K562 (cell line): ENCODE measurements at regions not wholly inside any gene's neighbourhood (a gene's known extent, or its start where the extent isn't known, plus 50 kb on each side); places are given as distances from the start of the nearest gene placed in this dataset.

ENCODE experiments used
- ATAC-seq: fragments of 200-7000 bp; cut with Tn5 transposase; 3 replicates; pipeline ENCODE4 v1.9.1; 2020; ENCODE audit warnings: moderate library complexity
- BruUV-seq: library from RNA; stranded (reverse); fragments of 400-500 nt; replicated peaks from 2 replicates; lab custom pipeline; 2021; lab: Mats Ljungman, UMichigan
- CTCF ChIA-PET: fragments of 300-600 bp; formaldehyde crosslinking; extraction: SDS; loops from one replicate; lab custom pipeline; 2021; ENCODE audit warnings: low intra/inter-chr PET ratio; lab: Yijun Ruan, JAX
- POLR2A ChIA-PET: fragments of 300-600, 350-650 bp; sonication (Branson Sonifier 250); formaldehyde crosslinking; extraction: SDS; loops from one replicate; lab custom pipeline; 2021; ENCODE audit warnings: antibody characterized with exemption, inconsistent platforms; lab: Yijun Ruan, JAX
- DNase-seq, 4 experiments: peaks; one replicate each; pipeline versions ENCODE4 v3.0.0 to v3.0.0-alpha.2; 2011 to 2018; ENCODE audit warnings: low spot score in 3 of 4, mixed read lengths in 3 of 4; ENCODE audit errors: extremely low read depth in 1 of 4
- FAIRE-seq: peaks from 2 replicates; lab custom pipeline; 2011; peaks lifted over from hg19 to GRCh38; lab: Jason Lieb, UNC
- H2AFZ ChIP-seq: 2 replicates; pipeline ENCODE4 v1.6.0; 2011; ENCODE audit warnings: low read depth, low read length, control low read depth, inconsistent platforms
- H3K27ac ChIP-seq: fragments of 200-600 bp; 3 replicates; pipeline ENCODE4 v1.8.0; 2011; ENCODE audit warnings: low read depth, mild to moderate bottlenecking, control low read depth, inconsistent platforms, low read length, moderate library complexity, mixed read lengths; ENCODE audit errors: extremely low read depth
- H3K27me3 ChIP-seq, 2 experiments: fragments of 300-600 bp in 1 of 2; 2 replicates in 1 of 2; 3 replicates in 1 of 2; pipeline versions ENCODE4 v1.6.0 to v1.8.0; 2011; ENCODE audit warnings: inconsistent platforms in 2 of 2, low read length in 2 of 2, mild to moderate bottlenecking in 1 of 2, mixed read lengths in 1 of 2, moderate library complexity in 1 of 2; ENCODE audit not compliant: control insufficient read depth in 2 of 2, insufficient read depth in 2 of 2
- H3K36me3 ChIP-seq: fragments of 300-600 bp; 3 replicates; pipeline ENCODE4 v1.8.0; 2011; ENCODE audit warnings: mild to moderate bottlenecking, low read length, inconsistent platforms; ENCODE audit not compliant: control insufficient read depth, insufficient read depth
- H3K4me1 ChIP-seq, 2 experiments: fragments of 200-600 bp in 1 of 2; replicated peaks in 1 of 2; 2 replicates in 1 of 2; 3 replicates in 1 of 2; pipeline versions ENCODE4 v1.5.1 to v1.8.0; 2011; ENCODE audit warnings: inconsistent platforms in 2 of 2, low read length in 2 of 2, mild to moderate bottlenecking in 1 of 2, mixed read lengths in 1 of 2, moderate library complexity in 1 of 2; ENCODE audit not compliant: control insufficient read depth in 2 of 2, insufficient read depth in 2 of 2
- H3K4me2 ChIP-seq: 2 replicates; pipeline ENCODE4 v1.6.1; 2011; ENCODE audit warnings: low read length, control low read depth, inconsistent platforms, mixed read lengths; ENCODE audit not compliant: insufficient read depth
- H3K4me3 ChIP-seq: fragments of 200-600 bp; sonication (generic), shearing (Covaris generic); 2 replicates; pipeline ENCODE4 v1.5.1; 2016; ENCODE audit warnings: control low read depth, inconsistent platforms
- H3K79me2 ChIP-seq: fragments of 200-600 bp; 3 replicates; pipeline ENCODE4 v1.8.0; 2011; ENCODE audit warnings: low read length, inconsistent platforms; ENCODE audit not compliant: control insufficient read depth, insufficient read depth
- H3K9ac ChIP-seq, 2 experiments: 2 replicates each; pipeline versions ENCODE4 v1.6.0 to v1.6.1; 2011; ENCODE audit warnings: low read depth in 2 of 2, low read length in 2 of 2, control low read depth in 1 of 2, inconsistent platforms in 1 of 2, mild to moderate bottlenecking in 1 of 2, mixed read lengths in 1 of 2; ENCODE audit not compliant: insufficient read depth in 1 of 2
- H3K9me1 ChIP-seq: one replicate; pipeline ENCODE4 v1.6.0; 2011; ENCODE audit warnings: inconsistent platforms, mild to moderate bottlenecking, low read length, moderate library complexity; ENCODE audit not compliant: control insufficient read depth, insufficient read depth
- H3K9me3 ChIP-seq: replicated peaks from 2 replicates; pipeline ENCODE4 v1.5.1; 2011; ENCODE audit warnings: low read depth, low read length, inconsistent platforms; ENCODE audit not compliant: control insufficient read depth, insufficient read depth
- H4K20me1 ChIP-seq: replicated peaks from 2 replicates; pipeline ENCODE4 v1.6.1; 2011; ENCODE audit warnings: low read length, inconsistent platforms, mixed read lengths; ENCODE audit not compliant: control insufficient read depth, insufficient read depth
- BCOR ChIP-seq: fragments of 450-650 bp; IDR thresholded peaks from 2 replicates; pipeline ENCODE4 v1.6.1; 2016
- CHD2 ChIP-seq: IDR thresholded peaks from 2 replicates; pipeline ENCODE4 v1.6.1; 2011; ENCODE audit warnings: low read depth, low read length
- DDX20 ChIP-seq: fragments of 450-650 bp; IDR thresholded peaks from 2 replicates; pipeline ENCODE4 v1.6.1; 2016; ENCODE audit warnings: missing genetic modification characterization, low read depth, mild to moderate bottlenecking, missing compliant biosample characterization, moderate library complexity
- E2F3 ChIP-seq: fragments of 250-450 bp; sonication (Bioruptor Pico); IDR thresholded peaks from 2 replicates; pipeline ENCODE4 v1.4.0; 2020; ENCODE audit warnings: mild to moderate bottlenecking
- TAF1 ChIP-seq: IDR thresholded peaks from 2 replicates; pipeline ENCODE4 v1.6.1; 2011; ENCODE audit warnings: mild to moderate bottlenecking, low read length, moderate library complexity; ENCODE audit not compliant: insufficient read depth, control insufficient read depth, severe bottlenecking; ENCODE audit errors: extremely low read depth
- ZBTB12 ChIP-seq: fragments of 250-450 bp; sonication (Bioruptor Pico); IDR thresholded peaks from 2 replicates; pipeline ENCODE4 v1.4.0; 2020
- ZNF695 ChIP-seq: fragments of 450-650 bp; formaldehyde crosslinking; IDR thresholded peaks from 2 replicates; pipeline ENCODE4 v1.4.0; 2020; ENCODE audit warnings: mild to moderate bottlenecking, moderate library complexity
- WGBS: fragments of 100-300 bp; shearing (Covaris generic); methylation state at CpG from one replicate; pipeline ENCODE4 v1.1.6; 2016; ENCODE audit warnings: low coverage, mixed read lengths; ENCODE audit not compliant: insufficient coverage; ENCODE audit errors: missing lambda C conversion rate; 5-methylcytosine and 5-hydroxymethylcytosine counted together
- in situ Hi-C: fragments of 300-500 bp; cut with MboI; formaldehyde crosslinking; loops from 4 replicates; pipeline ENCODE4 v1.15.0; 2018; ENCODE audit warnings: inconsistent platforms, mixed read lengths
- intact Hi-C: fragments of 100-400 bp; cut with micrococcal nuclease; formaldehyde crosslinking; loops from 2 replicates; pipeline ENCODE4 v1.14.2; 2022
- TF ChIP-seq, protein P1 (sequence below): fragments of 450-650 bp; formaldehyde crosslinking; IDR thresholded peaks from 2 replicates; pipeline ENCODE4 v1.4.0; 2020; ENCODE audit warnings: mild to moderate bottlenecking, moderate library complexity

GRCh38 chr7:25672496-25672895 is 444.2 kb upstream of the NPVF start:
- CTCF ChIA-PET = no interaction called here
- BruUV-seq = no TSS peak
- Histone ChIP-seq H3K9ac (no peak overlapping the region), H3K27ac (no peak overlapping the region), H3K36me3 (no peaks in the 10 kb centered on the region), H3K4me1 (no peaks in the 10 kb centered on the region), H3K4me2 (no peak overlapping the region), H2AFZ (no peak overlapping the region), H3K27me3 (peaks cover 29 to 44% of the 10 kb centered on the region in 2 experiments; a peak in 4 of 5 replicates), H3K79me2 (no peaks in the 10 kb centered on the region), H3K9me3 (no peaks in the 10 kb centered on the region), H3K9me1 (no peaks in the 10 kb centered on the region), H3K4me3 (no peak overlapping the region), H4K20me1 (no peaks in the 10 kb centered on the region)
- in situ Hi-C loops = no loop called here
- 3% methylated on average over 5 of the region's 5 CpGs for WGBS
- TF ChIP-seq ZBTB12 (CRISPR knock-in tag) (no peak), ZNF695 (CRISPR knock-in tag) (no peak), TAF1 (no peak), BCOR (no peak), CHD2 (no peak), E2F3 (CRISPR knock-in tag) (no peak), DDX20 (tag) (no peak)
- TF ChIP-seq, protein P1, sequence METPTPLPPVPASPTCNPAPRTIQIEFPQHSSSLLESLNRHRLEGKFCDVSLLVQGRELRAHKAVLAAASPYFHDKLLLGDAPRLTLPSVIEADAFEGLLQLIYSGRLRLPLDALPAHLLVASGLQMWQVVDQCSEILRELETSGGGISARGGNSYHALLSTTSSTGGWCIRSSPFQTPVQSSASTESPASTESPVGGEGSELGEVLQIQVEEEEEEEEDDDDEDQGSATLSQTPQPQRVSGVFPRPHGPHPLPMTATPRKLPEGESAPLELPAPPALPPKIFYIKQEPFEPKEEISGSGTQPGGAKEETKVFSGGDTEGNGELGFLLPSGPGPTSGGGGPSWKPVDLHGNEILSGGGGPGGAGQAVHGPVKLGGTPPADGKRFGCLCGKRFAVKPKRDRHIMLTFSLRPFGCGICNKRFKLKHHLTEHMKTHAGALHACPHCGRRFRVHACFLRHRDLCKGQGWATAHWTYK (CRISPR knock-in tag) = no peak
- POLR2A ChIA-PET = interaction anchor here (0.6 kb wide), 1 partner anchor 179 kb away, joined by 3 read pairs; no protein-coding TSS in a partner anchor
- intact Hi-C loops = no loop called here
- FAIRE-seq (no peak), ATAC-seq (no peak), DNase-seq (no peak)
